ENCODE measurements at regions not wholly inside any gene's neighbourhood (a gene's known extent, or its start where the extent isn't known, plus 50 kb on each side); places are given as distances from the start of the nearest gene placed in this dataset.

GRCh38 chr12:75974323-75975187 lies 57.0 kb downstream of the PHLDA1 start:
- peak in 1 of 2 donors; percentile 39 for DNase-seq

- no peak for DNase-seq
Measured at GRCh38 chr12:75971253-75971652, 60.3 kb downstream of the PHLDA1 start.

- no peak for DNase-seq
Measured at GRCh38 chr12:75970310-75970709, 61.3 kb downstream of the PHLDA1 start.

- DNase-seq, result peak in 1 of 2 donors; percentile 15
Measured at GRCh38 chr12:75969768-75970167, 61.8 kb downstream of the PHLDA1 start.

DNA sequence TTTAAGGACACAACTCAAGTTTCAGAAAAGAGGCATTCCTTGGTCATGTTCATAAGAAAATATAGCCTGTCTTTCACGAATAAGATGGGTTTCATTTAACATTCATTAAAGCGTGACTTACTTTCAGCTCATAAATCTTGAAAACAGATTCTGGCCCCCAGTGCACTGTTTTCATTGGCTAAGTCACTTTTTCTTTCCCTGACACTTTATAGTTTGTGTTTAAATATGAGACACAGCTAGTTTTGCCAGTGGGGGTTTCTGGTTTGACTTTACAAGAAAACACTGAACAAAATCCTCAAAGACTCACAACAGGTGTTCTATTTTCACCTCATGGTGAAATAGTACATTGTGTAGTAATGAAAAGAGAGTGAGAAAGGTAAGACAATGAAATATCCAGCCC lies 65.9 kb downstream of the PHLDA1 start:
- DNase-seq, result no peak

GRCh38 chr12:75964150-75964549 lies 67.4 kb downstream of the PHLDA1 start:
- peak in 1 of 2 donors; percentile 51 for DNase-seq

DNA sequence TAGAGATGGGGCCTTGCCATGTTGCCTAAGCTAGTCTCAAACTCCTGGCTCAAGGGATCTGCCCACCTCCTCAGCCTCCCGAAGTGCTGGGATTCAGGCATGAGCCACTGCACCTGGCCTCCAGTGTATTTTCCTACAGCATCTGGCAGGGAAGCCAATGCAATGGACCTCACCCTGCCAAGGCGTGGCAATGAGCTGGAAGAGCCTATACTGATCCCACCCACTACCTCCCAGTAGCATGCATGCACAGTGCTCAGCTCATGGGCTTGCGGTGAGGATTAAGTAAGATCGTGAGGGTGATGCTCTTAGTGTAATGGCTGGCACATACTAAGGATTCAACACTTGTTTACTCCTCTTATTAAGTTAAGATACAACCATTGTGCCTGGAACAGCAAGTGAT lies 69.7 kb downstream of the PHLDA1 start:
- DNase-seq, result no peak

- no peak for DNase-seq
Measured at GRCh38 chr12:75960954-75961661, 70.5 kb downstream of the PHLDA1 start.

DNA sequence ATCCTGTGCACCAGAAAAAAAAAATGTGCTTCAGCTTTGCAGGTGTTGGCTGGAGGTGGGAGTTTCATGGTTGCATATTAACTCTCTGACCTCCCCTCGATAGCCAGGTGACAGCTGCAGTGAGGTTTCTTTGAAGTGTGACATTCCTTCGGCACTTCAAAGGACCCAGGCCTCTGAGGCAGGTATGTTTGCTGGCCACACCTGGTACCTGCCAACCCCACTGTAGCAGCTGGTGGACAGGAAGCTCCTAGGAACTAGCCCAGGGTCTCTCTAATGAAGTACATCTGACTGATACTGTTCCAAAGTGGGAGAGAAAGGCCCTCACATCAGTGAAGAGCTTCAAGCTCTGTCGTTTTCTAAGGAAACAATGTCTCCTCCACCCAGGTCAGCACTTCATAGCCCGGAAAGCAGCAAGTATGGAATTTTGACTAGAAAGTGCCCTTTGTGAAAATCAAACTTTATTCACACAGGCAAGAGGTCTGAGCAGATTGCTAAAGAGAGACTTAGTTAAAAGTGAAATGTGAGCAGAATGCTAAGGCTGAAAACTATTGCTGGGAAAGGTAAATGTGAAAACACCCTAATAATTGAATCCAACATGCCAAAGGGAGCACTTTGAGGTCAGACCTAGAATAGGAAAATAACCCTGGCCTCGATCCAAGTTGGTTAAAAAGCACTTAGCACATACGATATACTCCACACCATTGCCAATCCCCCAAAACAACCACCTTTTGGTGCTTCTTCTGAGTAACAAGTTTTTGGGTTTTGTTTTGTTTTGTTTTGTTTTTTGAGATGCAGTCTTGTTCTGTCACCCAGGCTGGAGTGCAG lies 71.3 kb downstream of the PHLDA1 start:
- DNase-seq, result no peak

DNA sequence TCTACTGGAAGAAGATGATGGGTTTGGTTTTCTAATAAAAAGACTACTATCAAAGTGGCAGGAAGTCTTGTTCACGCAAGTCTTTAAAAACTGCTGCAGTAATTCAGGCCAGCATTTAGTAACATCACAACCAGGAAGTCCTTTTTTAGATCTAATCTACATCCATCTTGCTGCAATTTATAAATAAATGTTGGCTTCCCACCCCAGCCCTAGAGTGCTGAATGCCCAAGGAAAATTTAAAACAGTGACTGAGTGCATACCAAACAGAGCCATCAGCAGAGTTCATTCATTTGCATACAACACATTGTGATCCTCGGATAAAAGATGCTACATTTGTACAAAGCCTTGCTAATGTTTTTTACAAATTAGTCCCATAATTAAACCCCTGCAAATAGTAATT lies 72.1 kb downstream of the PHLDA1 start:
- no peak for DNase-seq

GRCh38 chr12:75959060-75959459 lies 72.5 kb downstream of the PHLDA1 start:
- no peak for DNase-seq

DNA sequence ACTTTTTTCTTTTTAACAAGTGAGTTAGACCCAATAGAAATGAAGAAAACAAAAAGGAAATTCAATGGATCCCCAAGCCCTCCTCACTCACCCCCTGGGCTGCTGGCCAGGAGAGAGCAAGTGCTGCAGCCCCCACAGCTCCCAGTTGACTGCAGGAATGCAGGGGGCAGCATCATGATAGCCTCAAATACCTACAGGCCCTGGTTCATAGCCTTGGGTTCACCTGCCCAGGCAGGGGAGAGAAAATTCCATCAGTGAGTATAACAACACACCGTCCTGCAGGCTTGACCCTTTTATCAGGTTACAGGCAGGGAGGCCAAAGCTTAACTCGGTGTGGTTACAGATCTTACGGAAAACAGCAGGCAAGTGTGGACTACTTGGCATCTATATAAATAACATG lies 76.3 kb downstream of the PHLDA1 start:
- DNase-seq, result no peak

DNA sequence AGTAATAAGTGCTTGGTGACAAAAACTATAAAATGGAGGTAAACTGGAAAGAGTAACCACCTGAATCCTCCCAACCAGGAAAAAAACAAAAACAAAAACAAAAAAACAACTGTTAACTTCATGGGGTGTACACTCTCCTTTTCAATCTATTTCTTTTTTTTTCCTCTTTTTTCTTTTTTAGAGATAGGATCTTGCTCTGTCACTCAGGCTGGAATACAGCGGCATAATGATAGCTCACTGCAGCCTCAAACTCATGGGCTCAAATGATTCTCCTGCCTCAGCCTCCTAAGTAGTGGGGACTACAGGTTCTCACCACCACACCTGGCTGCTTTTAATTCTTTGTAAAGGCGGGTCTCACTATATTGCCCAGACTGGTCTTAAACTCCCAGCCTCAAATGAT lies 76.8 kb downstream of the PHLDA1 start:
- no peak for DNase-seq

DNA sequence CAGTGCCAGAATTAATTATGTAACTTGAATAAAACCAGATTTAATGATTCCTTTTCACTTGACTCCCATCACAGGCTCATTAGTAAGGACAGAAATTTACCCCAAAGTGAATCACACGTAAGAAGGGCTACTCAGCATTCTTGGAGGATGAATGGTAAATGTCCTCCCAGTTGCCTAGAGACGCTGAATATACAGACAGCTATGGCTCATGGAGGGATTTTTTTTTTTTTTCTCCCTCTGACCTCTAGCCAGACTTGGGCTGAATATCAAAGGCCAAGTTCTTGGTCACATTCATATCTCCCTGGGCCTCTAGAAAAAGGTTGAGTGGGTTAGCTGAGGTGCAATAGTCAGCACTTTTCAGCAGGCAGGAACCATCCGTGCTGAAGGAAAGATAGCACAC lies 77.5 kb downstream of the PHLDA1 start:
- no peak for DNase-seq

GRCh38 chr12:75953312-75953906 lies 78.2 kb downstream of the PHLDA1 start:
- DNase-seq, result no peak

- no peak for DNase-seq
Measured at GRCh38 chr12:75951399-75952278, 79.9 kb downstream of the PHLDA1 start.

- DNase-seq, result no peak
Measured at GRCh38 chr12:75947156-75947723, 84.3 kb downstream of the PHLDA1 start.

GRCh38 chr12:75945581-75945980 lies 86.0 kb downstream of the PHLDA1 start:
- DNase-seq, result no peak

DNA sequence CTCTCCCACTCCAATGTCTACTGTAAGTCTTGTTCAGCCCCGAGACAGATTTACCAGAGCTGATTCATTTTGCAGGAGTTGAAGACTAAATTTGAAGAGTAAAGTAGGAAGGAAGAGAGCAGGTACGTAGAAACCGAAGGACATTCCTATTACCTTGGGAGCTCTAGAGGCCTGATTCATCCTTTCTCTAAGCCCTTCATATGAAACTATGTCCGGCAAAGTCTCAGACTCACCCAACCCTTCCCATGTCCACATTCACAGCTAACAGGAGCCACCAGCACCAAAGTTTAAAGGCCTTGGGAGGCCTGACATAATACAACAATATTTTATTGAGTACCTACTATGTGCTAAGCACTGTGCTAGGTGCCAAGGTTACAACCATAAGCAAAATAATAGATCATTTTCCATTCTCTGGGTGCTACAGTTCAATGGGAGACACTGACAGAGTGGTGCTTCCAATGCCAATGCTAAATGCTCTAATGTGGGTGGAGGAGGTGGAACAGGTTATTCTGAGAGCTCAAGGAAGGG lies 86.6 kb downstream of the PHLDA1 start:
- DNase-seq, result no peak

DNA sequence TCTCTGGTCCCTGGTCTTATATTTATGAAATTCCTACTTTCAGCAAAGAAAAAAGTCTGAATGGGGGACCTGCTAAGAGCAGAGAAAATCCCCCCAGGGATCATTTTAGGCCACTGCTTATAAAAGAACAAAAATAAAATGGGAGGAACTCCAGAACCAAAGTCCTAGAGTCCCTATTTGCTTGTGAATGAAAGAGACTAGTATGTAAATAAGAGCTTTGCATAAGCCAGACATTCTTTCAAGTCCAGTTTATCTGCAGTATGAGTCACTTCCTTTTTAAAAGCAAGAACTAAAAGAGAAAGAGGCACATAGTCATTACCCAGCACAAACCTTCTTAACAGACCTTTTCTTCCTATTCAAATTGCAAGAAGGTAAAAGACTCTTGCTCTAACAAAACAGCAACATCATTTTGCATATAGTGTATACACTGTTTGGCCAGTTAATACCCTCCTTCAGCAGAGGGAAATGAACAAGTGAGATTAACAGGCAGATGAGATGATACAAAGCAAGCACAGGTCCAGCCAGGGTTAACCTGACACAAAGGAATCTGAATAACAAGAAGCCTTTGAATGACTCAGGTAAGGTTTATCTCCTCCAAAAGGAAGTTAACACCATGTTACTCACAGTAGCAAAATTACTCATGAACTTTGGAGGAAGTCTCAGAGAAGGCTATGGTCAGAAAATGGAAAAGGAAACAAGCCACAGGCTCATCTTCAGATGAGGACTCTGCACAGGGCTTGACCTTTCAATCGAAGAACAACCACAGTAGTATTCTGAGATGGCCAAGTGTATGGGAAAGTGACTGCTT lies 87.3 kb downstream of the PHLDA1 start:
- peak in 1 of 2 donors; percentile 50 for DNase-seq

All from CD4-positive, alpha-beta T cell treated with Interferon alpha-2 for 1 hour (primary cell).